AG04449 (cell line): ENCODE measurements at regions not wholly inside any gene's neighbourhood (a gene's known extent, or its start where the extent isn't known, plus 50 kb on each side); places are given as distances from the start of the nearest gene placed in this dataset.
A peak's percentile ranks its signal among the peaks of the same experiment; 100 is the strongest.

ENCODE experiments used
- CTCF ChIA-PET: fragments of 350-600 bp; formaldehyde crosslinking; extraction: SDS; loops from one replicate; lab custom pipeline; 2021; ENCODE audit warnings: antibody characterized with exemption; lab: Yijun Ruan, JAX
- POLR2A ChIA-PET: fragments of 400-600, 350-600 bp; formaldehyde crosslinking; extraction: SDS; loops from one replicate; lab custom pipeline; 2020; ENCODE audit warnings: antibody characterized with exemption, inconsistent platforms; lab: Yijun Ruan, JAX
- DNase-seq: peaks from one replicate; pipeline ENCODE4 v3.0.0-alpha.2; 2010; ENCODE audit warnings: low read depth, low spot score
- H3K4me3 ChIP-seq: 2 replicates; pipeline ENCODE4 v1.5.1; 2011; ENCODE audit warnings: low read depth, mild to moderate bottlenecking, control low read depth, low read length
- CTCF ChIP-seq: IDR thresholded peaks from one replicate; pipeline ENCODE4 v1.5.1; 2011; ENCODE audit warnings: mild to moderate bottlenecking, moderate library complexity, low read length, control low read depth, inconsistent platforms; ENCODE audit not compliant: insufficient read depth; ENCODE audit errors: missing control alignments

- no peak for DNase-seq
- H3K4me3 ChIP-seq, result no peak overlapping the region
- CTCF ChIA-PET, result interaction anchor here (3.1 kb wide), 1 partner anchor 1414 kb away, joined by 42 read pairs; no protein-coding TSS in a partner anchor
- POLR2A ChIA-PET, result no interaction called here
- TF ChIP-seq CTCF, result no peak
These were observed 589.5 kb downstream of the ARL4A start for GRCh38 chr7:13276977-13277376.

GRCh38 chr7:13278020-13278419 lies 590.6 kb downstream of the ARL4A start:
- ChIA-PET POLR2A (no interaction called here), CTCF (interaction anchor here (0.7 to 5.8 kb wide), 5 partner anchors 10 to 1413 kb away, joined by 3 to 155 read pairs (median 4); no protein-coding TSS in a partner anchor)
- DNase-seq, result no peak

GRCh38 chr7:13279854-13280435 lies 592.5 kb downstream of the ARL4A start:
- DNase-seq, result no peak
- CTCF ChIA-PET, result interaction anchor here (0.8 to 5.8 kb wide), 10 partner anchors 11 to 1736 kb away, joined by 3 to 155 read pairs (median 4); no protein-coding TSS in a partner anchor
- H3K4me3 ChIP-seq, result no peak overlapping the region
- TF ChIP-seq CTCF, result no peak
- POLR2A ChIA-PET, result no interaction called here

More at GRCh38 chr7:13278020-13278419, 590.6 kb downstream of the ARL4A start:
- no peak for TF ChIP-seq CTCF
- H3K4me3 ChIP-seq, result no peak overlapping the region

- DNase-seq, result no peak
- ChIA-PET POLR2A (no interaction called here), CTCF (interaction anchor here (1.0 to 5.8 kb wide), 4 partner anchors 246 to 1412 kb away, joined by 3 to 155 read pairs (median 30); no protein-coding TSS in a partner anchor)
- no peak overlapping the region for H3K4me3 ChIP-seq
- TF ChIP-seq CTCF, result peak; percentile 14
These were observed 595.0 kb downstream of the ARL4A start for GRCh38 chr7:13282377-13282980.

- DNase-seq, result no peak
- no peak for TF ChIP-seq CTCF
- CTCF ChIA-PET, result no interaction called here
- H3K4me3 ChIP-seq, result no peak overlapping the region
- POLR2A ChIA-PET, result no interaction called here
These were observed 599.5 kb downstream of the ARL4A start for GRCh38 chr7:13286916-13287315.

- no peak for TF ChIP-seq CTCF
- ChIA-PET CTCF (no interaction called here), POLR2A (no interaction called here)
- H3K4me3 ChIP-seq, result no peak overlapping the region
- DNase-seq, result no peak
These were observed 601.1 kb downstream of the ARL4A start for GRCh38 chr7:13288516-13288915.
